OCI-LY7 (cell line): ENCODE measurements at regions not wholly inside any gene's neighbourhood (a gene's known extent, or its start where the extent isn't known, plus 50 kb on each side); places are given as distances from the start of the nearest gene placed in this dataset.

Experiments
- EZH2phosphoT487 ChIP-seq: fragments of 200-600 bp; sonication (generic); IDR thresholded peaks from 2 replicates; pipeline ENCODE4 v1.6.1; 2018; ENCODE audit warnings: low read depth, borderline replicate concordance, mild to moderate bottlenecking, mixed run types, antibody characterized with exemption, low read length, moderate library complexity, mixed read lengths
- TF ChIP-seq, protein P1 (sequence below): fragments of 200-600 bp; sonication (generic); conservative IDR thresholded peaks from 2 replicates; pipeline ENCODE4 v1.5.1; 2014; ENCODE audit warnings: mild to moderate bottlenecking, antibody characterized with exemption, low read length, moderate library complexity, mixed read lengths

DNA sequence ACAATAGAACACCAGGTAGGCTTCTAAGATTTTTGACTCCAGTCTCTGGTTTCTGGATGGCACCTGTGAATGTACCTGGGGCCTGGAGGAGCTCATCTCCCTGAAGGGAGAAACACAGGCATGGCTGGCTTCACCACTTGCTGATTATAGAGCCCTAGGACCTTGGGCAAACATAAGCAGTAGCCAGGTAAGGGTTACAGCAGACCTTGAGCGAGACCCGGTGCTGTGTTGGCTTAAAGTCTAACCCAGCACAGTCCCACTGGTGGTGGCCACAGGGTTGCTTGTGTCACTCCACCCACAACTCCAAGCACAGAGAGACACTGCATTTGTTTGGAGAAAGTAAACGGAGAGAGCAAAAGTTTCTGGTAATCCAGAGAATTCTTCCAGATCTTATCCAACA is 104.7 kb upstream of the SPOPL start:
- TF ChIP-seq, protein P1, sequence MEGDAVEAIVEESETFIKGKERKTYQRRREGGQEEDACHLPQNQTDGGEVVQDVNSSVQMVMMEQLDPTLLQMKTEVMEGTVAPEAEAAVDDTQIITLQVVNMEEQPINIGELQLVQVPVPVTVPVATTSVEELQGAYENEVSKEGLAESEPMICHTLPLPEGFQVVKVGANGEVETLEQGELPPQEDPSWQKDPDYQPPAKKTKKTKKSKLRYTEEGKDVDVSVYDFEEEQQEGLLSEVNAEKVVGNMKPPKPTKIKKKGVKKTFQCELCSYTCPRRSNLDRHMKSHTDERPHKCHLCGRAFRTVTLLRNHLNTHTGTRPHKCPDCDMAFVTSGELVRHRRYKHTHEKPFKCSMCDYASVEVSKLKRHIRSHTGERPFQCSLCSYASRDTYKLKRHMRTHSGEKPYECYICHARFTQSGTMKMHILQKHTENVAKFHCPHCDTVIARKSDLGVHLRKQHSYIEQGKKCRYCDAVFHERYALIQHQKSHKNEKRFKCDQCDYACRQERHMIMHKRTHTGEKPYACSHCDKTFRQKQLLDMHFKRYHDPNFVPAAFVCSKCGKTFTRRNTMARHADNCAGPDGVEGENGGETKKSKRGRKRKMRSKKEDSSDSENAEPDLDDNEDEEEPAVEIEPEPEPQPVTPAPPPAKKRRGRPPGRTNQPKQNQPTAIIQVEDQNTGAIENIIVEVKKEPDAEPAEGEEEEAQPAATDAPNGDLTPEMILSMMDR = no peak
- TF ChIP-seq EZH2phosphoT487 = no peak
